Vagina (tissue), 2 donors: ENCODE measurements at regions not wholly inside any gene's neighbourhood (a gene's known extent, or its start where the extent isn't known, plus 50 kb on each side); places are given as distances from the start of the nearest gene placed in this dataset.

Source experiments
- CTCF ChIP-seq, 3 experiments: fragments of 450-650 bp in 2 of 3; fragments of 200-600 bp in 1 of 3; sonication (generic) in 1 of 3; IDR thresholded peaks; one replicate each; pipeline ENCODE4 v1.5.1; 2017 to 2019; ENCODE audit warnings: antibody characterized with exemption in 3 of 3, mild to moderate bottlenecking in 2 of 3, moderate library complexity in 2 of 3
- POLR2A ChIP-seq, 2 donors: fragments of 450-650 bp; IDR thresholded peaks; one replicate each; pipeline ENCODE4 v1.6.1; 2017; ENCODE audit warnings: antibody characterized with exemption in 2 of 2, mild to moderate bottlenecking in 2 of 2, moderate library complexity in 2 of 2

GRCh38 chr6:169913096-169913638 lies 161.7 kb downstream of the ERMARD start:
- TF ChIP-seq CTCF (IDR thresholded peaks at IDR 0.05) (no peak), POLR2A (IDR thresholded peaks at IDR 0.05) (no peak)
